Ovary (tissue), 3 donors: ENCODE measurements at regions not wholly inside any gene's neighbourhood (a gene's known extent, or its start where the extent isn't known, plus 50 kb on each side); places are given as distances from the start of the nearest gene placed in this dataset.

Source experiments
- POLR2A ChIP-seq: fragments of 450-650 bp; IDR thresholded peaks from one replicate; pipeline ENCODE4 v1.6.1; 2017; ENCODE audit warnings: antibody characterized with exemption, mild to moderate bottlenecking, moderate library complexity
- TF ChIP-seq, protein P1 (sequence below), 3 donors: fragments of 450-650 bp in 2 of 3; fragments of 200-600 bp in 1 of 3; IDR thresholded peaks; one replicate each; pipeline versions ENCODE4 v1.5.1 to v1.8.0; 2016 to 2022; ENCODE audit warnings: antibody characterized with exemption in 3 of 3, mild to moderate bottlenecking in 1 of 3
- donor health status: DM: no; HTN: no; CAD: no.

- TF ChIP-seq, protein P1, sequence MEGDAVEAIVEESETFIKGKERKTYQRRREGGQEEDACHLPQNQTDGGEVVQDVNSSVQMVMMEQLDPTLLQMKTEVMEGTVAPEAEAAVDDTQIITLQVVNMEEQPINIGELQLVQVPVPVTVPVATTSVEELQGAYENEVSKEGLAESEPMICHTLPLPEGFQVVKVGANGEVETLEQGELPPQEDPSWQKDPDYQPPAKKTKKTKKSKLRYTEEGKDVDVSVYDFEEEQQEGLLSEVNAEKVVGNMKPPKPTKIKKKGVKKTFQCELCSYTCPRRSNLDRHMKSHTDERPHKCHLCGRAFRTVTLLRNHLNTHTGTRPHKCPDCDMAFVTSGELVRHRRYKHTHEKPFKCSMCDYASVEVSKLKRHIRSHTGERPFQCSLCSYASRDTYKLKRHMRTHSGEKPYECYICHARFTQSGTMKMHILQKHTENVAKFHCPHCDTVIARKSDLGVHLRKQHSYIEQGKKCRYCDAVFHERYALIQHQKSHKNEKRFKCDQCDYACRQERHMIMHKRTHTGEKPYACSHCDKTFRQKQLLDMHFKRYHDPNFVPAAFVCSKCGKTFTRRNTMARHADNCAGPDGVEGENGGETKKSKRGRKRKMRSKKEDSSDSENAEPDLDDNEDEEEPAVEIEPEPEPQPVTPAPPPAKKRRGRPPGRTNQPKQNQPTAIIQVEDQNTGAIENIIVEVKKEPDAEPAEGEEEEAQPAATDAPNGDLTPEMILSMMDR (IDR thresholded peaks at IDR 0.05) = no peak
- TF ChIP-seq POLR2A = no peak
Observed at GRCh38 chr5:152824316-152824715, 419.2 kb upstream of the NMUR2 start.
